ENCODE measurements at regions not wholly inside any gene's neighbourhood (a gene's known extent, or its start where the extent isn't known, plus 50 kb on each side); places are given as distances from the start of the nearest gene placed in this dataset.

- TF ChIP-seq, protein P1, sequence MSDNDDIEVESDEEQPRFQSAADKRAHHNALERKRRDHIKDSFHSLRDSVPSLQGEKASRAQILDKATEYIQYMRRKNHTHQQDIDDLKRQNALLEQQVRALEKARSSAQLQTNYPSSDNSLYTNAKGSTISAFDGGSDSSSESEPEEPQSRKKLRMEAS (IDR thresholded peaks at IDR 0.05): no peak
- no peak for TF ChIP-seq TEAD4 (IDR thresholded peaks at IDR 0.05)
- TF ChIP-seq, protein P2, sequence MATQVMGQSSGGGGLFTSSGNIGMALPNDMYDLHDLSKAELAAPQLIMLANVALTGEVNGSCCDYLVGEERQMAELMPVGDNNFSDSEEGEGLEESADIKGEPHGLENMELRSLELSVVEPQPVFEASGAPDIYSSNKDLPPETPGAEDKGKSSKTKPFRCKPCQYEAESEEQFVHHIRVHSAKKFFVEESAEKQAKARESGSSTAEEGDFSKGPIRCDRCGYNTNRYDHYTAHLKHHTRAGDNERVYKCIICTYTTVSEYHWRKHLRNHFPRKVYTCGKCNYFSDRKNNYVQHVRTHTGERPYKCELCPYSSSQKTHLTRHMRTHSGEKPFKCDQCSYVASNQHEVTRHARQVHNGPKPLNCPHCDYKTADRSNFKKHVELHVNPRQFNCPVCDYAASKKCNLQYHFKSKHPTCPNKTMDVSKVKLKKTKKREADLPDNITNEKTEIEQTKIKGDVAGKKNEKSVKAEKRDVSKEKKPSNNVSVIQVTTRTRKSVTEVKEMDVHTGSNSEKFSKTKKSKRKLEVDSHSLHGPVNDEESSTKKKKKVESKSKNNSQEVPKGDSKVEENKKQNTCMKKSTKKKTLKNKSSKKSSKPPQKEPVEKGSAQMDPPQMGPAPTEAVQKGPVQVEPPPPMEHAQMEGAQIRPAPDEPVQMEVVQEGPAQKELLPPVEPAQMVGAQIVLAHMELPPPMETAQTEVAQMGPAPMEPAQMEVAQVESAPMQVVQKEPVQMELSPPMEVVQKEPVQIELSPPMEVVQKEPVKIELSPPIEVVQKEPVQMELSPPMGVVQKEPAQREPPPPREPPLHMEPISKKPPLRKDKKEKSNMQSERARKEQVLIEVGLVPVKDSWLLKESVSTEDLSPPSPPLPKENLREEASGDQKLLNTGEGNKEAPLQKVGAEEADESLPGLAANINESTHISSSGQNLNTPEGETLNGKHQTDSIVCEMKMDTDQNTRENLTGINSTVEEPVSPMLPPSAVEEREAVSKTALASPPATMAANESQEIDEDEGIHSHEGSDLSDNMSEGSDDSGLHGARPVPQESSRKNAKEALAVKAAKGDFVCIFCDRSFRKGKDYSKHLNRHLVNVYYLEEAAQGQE (IDR thresholded peaks at IDR 0.05; ENCODE audit: low read depth): no peak
- no peak for TF ChIP-seq RAD21 (IDR thresholded peaks at IDR 0.05; ENCODE audit: low read depth)
- no peak for TF ChIP-seq FOXM1 (IDR thresholded peaks at IDR 0.05; ENCODE audit: borderline replicate concordance, low read depth)
- no peak for TF ChIP-seq EP300 (IDR thresholded peaks at IDR 0.05; ENCODE audit: borderline replicate concordance)
- no peak for TF ChIP-seq CEBPB (IDR thresholded peaks at IDR 0.05)
- no peak for TF ChIP-seq NFIC (IDR thresholded peaks at IDR 0.05)
Measured at GRCh38 chr14:98770151-98770550, 501.8 kb downstream of the BCL11B start.
